GM18861 (cell line): ENCODE measurements at regions not wholly inside any gene's neighbourhood (a gene's known extent, or its start where the extent isn't known, plus 50 kb on each side); places are given as distances from the start of the nearest gene placed in this dataset.

Experiments
- ATAC-seq: cut with Tn5 transposase; IDR thresholded peaks from one replicate; pipeline ENCODE4 v1.9.1; 2021; ENCODE audit not compliant: unreplicated experiment

DNA sequence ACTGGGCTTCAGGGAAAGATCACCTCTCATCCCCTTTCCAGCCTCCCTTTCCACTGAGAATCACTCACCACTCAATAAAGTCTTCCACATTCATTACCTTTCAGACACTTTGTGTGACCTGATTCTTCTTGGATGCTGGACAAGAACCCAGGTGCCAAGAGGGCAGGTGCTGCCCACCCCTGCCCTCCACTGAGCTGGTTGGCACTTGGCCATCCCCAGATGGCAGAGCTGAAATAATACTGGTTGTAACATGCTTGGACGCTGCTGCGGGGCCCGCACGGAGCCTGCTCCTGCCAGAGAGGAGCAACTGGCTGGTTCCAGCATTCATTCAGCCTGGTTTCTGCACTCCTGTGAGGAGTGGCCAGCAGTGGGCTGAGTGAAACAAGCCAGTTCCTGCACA, 386.7 kb upstream of the CCDC196 start:
- no peak for ATAC-seq

DNA sequence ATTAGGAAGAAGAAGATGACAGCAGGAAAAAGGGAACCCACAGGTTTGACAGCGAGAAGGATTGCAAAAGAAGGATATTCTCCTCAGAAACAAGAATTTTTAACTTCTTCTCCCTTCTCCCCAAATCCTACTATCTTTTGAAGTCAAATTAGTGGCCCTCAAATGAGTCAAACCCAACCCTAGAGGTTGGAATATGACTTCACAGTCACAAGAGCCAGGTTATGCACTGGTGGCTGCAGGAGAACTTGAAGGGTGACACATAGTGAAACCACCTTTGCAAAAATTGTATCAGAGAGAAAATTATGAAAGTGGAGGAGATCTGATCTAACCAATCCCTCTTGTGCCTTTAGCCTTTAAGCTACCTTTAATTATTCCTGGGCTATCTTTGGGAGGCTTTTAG, 386.2 kb upstream of the CCDC196 start:
- peak; percentile 69 for ATAC-seq

DNA sequence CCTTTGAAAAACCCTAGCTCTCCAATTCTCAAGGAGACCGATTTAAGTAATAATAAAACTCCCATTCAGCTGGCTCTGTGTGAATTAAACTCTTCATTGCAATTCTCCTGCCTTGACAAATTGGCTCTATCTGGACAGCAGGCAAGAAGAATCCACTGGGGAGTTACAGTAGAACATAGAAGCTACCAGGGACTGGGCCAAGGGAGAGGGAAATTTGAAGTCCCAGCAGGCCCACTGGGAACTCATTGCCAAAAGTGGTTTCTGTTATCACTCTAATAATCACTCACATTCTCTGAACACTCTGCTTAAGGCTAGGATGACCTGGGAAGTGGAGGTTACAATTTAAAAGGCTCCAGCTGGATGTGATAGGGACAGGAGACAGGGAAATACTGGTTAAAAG, 384.5 kb upstream of the CCDC196 start:
- ATAC-seq = no peak

DNA sequence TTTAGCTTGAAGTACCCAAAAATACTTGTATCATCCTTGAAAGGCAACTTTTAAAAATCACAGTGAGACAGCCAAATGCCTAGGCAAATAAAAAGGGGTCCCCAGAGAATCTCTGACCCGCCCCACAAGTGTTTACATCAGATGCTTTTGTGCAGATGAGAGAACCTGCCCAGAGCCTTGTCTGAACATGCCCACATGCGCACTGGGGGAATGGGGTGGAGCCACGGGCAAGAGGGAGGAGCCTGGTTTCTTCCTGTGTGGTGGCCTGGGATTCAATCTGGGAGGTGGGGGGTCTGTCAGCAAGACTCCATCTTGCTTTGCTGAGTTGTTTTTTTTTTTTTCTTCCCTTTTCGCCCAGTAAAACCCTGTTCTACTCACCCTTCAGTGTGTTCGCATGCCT, 381.7 kb upstream of the CCDC196 start:
- ATAC-seq = no peak

DNA sequence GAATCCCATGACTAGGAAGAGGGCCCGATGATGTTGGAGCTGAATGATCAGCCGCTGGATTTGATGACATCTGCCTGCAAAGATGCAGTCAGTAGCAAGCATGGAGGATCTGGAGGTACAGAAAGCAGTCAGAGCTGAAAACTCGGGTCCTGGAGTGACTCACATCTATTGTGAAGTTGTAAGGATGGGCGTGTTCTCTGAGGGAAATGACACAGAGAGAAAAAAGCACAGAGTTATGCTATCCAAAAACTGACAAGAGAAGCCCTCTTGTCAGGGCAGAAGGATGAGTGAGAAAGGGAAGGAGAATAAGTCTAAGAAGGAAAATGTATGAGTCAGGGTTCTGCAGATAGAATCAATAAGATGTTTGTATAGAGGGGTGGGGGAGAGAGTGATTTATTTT, 380.4 kb upstream of the CCDC196 start:
- no peak for ATAC-seq

DNA sequence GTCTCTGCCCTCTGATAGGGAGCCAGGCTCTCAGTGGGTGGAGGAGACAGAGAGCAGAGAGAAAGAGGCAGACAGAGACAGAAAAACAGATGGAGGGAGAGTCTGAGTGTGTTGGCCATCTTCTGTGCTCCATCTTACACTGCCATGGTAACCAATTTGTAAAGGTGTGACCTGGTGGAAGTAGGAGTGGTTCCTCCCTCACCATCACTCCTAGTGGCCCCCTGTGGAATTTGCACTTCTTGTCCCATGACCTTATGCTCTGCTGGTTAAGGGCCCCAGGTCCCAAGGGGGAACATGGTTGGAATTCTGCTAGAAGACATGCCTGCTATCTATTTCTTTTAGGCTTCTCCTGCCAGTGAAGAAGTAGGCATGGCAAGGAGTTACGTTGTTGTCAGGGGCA, 376.7 kb upstream of the CCDC196 start:
- ATAC-seq = no peak

DNA sequence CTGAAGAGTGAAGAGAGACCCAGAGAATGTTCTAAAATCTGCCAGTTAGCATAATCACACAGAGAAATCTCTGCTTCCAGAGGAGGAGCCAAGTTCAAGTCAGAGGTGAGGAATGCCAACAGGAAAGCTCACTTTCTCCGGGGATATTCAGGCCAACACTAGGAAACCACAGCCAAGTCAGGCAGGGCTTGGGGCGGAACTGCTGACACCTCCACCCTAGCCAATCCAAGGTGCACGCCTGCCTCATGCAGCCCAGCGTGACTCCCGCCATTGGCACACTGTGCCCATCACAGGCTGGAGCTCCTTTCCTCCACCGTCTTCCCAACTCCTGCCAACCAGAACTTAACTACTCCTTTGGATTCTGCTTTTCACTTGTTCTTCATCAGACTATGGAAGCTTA, 374.3 kb upstream of the CCDC196 start:
- no peak for ATAC-seq

DNA sequence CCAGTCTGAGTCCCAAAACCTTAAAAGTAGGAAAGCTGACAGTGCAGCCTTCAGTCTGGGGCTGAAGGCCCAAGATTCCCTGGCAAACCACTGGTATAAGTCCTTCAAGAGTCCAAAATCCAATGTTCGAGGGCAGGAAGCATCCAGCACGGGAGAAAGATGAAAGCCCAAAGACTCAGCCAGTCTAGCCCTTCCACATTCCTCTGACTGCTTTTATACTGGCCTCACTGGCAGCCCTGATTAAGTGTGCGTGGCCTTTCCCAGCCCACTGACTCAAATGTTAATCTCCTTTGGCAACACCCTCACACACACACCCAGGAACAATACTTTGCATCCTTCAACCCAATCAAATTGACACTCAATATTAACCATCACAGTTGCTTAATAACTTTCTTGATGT, 372.1 kb upstream of the CCDC196 start:
- ATAC-seq = no peak

DNA sequence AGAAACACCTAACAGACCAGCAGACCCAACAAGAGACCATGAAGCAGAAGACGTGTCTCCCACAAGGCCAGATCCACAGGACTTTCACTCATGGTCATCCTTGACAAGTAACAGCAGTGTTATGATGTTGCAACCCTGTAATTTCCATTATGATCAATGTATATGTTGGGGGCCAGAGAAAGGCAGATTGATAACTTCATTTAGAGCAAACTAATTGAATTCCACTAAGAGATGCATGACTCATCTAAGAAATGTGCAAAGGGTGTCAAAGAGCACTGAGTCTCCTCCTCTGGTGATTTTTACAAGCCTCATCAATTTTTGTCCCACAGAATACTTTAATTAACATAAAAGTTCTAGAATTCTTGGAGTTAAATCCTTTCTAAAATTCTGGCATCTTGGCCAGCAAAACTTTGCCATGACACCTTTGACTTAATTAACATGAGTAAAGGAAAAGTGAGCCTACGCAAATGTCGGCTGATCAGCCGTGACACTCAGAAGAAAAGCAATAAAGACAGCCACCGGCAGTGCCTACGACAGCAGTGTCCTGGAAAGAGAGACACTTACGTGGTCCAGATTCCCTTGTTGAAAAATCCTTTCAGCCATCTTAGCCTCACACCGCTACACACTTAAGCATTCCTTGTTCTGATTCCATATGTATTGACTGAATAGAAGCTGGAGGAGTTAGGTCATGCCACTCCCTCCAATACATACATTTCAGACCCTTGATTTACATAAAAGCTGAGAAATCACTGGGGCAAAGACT, 370.2 kb upstream of the CCDC196 start:
- ATAC-seq = no peak

DNA sequence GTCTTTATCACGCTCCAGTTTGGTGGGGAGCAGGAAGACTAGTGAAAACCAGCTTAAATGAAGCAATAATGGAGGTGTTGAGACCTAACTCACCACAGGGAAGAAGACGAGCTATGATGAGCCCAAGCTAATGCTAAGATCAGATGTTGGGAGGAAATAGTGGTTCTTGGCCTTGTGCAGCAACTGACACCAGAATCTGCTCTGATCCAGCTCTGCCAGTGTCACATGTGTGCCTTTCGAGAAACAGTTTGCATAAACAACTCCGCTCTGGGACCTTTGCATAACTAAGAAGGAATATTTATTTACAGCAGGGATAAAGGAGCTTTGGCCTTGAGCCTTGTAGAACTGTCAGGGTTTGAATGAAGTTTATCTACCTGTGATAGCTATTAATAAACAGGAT, 369.4 kb upstream of the CCDC196 start:
- ATAC-seq = no peak

DNA sequence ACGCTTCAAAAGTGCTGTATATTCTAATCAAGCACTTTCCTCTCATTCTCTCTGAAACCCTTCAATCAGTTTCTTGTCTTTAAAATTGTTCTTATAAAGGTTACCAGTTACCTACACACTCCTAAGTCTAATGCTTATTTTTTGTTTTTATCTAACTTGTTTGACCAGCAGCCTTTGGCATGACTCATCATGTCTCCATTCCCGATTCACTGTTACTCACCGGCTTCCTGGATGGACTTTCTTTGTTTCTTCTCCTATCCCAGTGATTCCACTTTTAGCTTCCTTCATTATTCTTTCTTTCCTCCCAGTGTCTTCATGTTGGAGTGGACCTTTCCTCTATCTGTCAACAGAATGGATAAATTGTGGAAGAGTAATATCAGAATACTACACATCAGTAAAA, 368.6 kb upstream of the CCDC196 start:
- ATAC-seq = no peak

DNA sequence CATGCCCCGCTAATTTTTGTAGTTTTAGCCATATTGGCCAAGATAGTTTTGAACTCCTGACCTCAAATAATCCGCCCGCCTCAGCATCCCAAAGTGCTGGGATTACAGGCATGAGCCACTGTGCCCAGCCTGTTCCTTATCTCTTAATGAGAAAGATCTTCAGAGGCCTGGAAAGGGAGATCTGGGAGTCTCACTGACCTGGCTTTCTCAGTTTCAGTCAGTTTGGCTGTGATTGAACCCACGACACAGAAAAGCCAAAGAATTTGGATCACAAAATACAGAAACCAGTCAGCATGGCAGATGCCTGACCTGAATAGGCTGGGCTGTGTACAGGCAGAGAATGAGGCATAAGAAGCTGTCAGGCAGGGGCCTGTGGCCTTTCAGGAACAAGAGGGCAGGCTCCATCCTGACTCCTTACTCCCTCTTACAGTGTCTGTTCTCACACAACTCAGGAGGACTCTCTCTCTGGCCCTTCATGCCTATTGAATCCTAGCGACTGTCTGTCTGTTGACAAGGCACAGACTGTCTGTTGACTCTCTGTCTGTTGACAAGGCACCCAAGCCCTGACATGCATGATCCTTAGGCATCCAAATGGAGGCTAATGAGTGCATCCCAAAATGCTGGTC, 366.5 kb upstream of the CCDC196 start:
- ATAC-seq = no peak

DNA sequence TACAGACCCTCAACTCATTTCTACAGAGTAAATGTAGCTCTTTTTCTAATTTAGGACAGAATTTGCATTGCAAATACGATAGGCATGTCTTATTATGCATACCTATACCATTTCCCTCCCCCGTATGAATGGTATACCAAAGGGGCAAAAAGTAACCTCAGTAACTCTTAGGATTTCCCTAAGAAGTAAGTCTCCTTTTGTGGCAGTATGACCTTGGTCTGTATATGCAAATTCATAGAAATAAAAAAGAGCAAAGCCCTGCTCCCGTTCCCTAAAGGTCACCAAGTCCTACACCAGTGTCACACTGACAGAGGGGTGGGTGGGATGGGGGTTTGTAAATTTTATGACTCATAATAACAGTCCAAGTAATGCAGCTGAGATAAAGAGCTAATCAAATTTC, 365.8 kb upstream of the CCDC196 start:
- no peak for ATAC-seq

DNA sequence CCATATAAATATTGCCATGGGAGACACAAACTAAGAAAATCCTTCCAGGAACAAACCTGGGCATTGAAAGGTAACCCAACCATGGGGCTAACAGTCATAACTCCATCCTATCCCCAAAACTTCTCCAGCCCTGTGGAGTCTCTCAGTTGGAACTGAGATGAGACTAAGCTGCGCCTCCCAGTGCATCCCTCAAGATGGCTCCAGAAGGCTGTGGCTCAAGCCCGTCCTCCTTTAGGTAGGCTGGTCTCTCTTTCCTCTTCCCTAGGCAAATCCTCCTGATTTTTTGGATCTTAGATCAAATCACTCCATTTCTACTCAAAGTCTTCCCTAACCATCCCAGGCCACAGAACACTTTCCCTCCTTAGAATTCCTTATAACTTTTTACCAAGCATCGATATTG, 364.3 kb upstream of the CCDC196 start:
- ATAC-seq = no peak

DNA sequence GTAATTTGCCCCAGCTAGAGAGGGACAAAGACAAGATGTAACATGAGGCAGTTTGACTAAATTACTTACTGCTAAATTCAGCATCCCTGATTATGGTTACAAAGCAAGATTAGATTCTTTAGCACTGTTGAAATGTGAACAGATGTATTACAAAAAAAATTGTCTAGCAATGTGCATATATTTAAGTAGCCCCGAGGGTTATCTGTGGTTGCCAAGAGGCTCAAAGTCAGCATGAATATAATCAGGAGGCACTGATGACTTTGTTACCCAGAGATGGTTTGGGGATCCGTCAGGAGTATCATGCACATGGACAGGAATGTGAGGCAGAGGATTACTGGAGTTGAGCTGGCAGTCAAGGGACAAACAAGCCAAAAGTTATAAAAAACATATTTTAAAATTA, 356.9 kb upstream of the CCDC196 start:
- no peak for ATAC-seq

DNA sequence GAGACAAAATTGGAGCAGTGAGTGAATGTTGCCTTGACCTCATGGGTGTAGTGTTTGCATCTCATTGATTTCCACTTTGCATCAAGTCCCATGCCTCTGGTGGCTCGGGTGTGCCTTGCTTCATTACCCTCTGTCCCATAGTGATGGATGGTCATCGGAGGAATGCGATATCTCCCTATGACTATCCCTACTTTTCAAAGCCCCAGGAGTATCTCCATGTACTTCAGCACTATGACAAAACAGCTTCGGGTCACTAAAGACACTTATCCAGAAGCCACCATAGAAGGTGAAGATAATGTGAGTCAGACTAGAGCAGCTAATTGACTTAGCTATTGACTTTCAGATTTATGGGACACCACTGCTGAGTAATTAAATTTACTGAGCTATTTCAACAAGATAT, 355.1 kb upstream of the CCDC196 start:
- no peak for ATAC-seq

DNA sequence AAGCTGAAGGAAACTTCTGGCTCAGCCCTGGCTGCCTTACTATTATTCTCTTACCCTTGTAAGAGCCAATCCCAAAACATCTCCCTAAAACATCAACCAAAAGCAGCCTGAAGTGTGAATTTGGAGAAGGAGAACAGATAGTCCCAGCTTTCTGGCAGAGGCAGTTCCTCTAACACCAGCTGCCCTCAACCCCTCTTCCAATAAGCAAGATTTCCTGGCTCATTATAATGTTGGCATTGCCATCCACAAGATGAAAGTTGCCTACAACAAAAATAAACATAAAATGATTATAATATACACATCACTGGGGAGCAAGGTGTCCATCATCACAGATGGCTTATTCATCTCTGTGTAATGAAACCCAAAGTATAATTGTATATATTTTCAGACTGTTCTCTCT, 352.5 kb upstream of the CCDC196 start:
- no peak for ATAC-seq

DNA sequence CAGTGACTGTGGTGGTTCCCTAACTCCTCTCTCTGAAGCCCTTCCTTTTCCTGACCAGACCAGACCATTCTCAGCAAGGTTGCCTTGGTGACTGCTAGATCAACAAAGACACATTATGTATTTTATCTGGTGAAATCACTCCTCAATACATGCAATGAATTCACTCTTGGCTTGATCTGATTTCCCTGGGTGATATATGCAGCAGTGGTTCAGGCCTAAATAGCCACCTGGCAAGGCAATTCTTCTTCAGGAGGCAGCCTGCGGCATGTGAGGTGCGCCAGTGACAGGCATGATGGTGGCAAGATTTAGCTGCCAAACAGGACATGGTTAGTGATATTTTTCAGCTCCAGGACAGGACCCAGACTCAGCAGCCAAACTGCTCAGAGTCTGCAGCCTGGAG, 350.3 kb upstream of the CCDC196 start:
- no peak for ATAC-seq

DNA sequence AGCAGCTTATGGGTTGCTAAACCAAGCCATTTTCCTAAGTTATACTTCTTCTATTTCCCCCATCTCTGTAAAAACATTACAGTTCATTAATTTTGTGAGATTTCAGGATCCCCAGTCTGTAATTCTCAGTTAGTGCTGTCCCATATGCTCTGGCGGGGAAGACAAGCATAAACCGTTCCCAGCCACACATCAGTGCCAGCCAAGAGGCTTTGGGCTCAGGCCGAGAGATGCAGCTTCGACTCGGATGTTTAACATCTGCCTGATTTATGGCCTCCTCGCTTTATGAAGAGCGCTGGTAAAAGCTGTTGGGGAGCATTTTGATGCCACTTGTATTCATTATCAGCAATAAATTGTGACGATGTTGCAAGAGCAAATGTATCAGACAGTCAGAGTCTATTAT, 349.1 kb upstream of the CCDC196 start:
- ATAC-seq = no peak

DNA sequence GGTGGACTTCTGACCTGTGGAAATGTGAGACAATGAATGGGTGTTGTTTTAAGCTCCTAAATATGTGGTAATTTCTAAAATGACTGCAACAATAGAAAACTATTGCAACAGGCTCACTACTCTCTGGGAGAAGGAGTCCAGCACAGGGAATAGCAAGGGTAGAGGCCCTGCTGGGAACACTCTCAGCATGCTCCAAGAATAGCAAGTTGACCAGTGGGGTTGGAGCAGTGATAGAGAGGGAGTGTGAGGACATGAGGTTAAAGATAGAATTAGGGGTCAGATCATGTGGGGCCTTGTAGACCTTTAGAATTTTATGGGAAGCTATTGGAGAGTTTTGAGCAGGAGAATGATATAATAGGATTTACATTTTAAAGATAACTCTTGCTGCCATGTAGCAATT, 346.7 kb upstream of the CCDC196 start:
- ATAC-seq = no peak

DNA sequence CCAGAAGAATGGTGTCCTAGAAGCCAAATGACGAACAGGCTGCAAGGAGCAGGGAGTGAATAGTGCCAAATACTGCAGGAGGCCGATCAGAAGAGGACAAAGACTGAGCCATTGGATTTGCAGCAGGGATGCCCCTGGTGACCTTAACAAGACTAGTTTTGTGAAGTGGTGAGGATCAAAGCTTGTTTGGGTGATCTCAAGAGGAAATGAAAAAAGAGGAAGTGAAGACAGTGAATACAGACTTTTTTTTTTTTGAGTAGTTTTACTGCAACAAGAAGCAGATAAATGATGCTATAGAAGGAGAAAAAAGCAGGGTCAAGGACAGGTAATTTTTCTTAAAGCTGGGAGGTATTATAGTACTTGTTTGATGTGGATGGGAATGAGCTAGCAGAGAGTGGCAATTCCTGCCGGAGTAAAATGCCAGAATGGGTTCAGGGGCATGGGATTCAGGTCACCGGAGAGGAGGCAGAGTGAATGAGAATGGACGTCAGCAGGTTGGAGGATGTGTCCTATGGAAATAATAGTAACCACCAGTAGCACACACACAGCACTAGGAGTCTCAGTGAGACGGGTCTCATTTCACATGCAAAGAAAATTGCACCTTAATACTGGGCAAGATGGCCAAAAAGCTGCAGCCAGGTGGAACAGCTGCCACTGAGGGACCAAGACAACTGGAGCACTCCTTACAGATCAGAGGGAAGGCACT, 345.8 kb upstream of the CCDC196 start:
- peak; percentile 75 for ATAC-seq

DNA sequence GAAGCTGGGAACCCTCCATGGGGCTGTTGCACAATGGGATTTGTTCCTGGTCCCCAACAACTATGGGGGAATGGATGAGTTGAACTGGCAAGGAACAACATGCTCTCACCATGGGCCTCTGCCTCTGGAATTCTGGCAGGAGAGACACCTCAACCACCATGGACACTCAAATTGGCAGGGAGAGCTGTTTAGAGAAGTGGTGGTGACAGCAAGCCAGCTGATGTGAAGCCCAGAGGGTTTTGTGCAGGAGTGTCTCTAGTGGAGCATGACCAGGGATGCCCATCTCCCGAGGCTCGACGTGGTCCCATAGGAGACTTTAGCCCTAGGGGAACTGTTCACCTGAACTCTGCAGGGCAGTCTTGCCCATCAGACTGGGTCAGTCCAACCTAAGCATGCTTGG, 345.2 kb upstream of the CCDC196 start:
- no peak for ATAC-seq
